Upper lobe of right lung (tissue), 1 donor: ENCODE measurements at regions not wholly inside any gene's neighbourhood (a gene's known extent, or its start where the extent isn't known, plus 50 kb on each side); places are given as distances from the start of the nearest gene placed in this dataset.
A peak's percentile ranks its signal among the peaks of the same experiment; 100 is the strongest.

Experiments
- ATAC-seq: fragments of 200-7000 bp; cut with Tn5 transposase; one replicate; pipeline ENCODE4 v1.9.1; 2020; ENCODE audit warnings: mild to moderate bottlenecking, moderate library complexity
- DNase-seq: peaks from one replicate; pipeline ENCODE4 v3.0.0-alpha.2; 2020
- H3K27ac ChIP-seq: fragments of 200-600 bp; one replicate; pipeline ENCODE4 v1.8.0; 2022
- H3K27me3 ChIP-seq: fragments of 200-600 bp; one replicate; pipeline ENCODE4 v1.8.0; 2022; ENCODE audit warnings: mild to moderate bottlenecking
- H3K36me3 ChIP-seq: fragments of 200-600 bp; one replicate; pipeline ENCODE4 v1.8.0; 2022
- H3K4me1 ChIP-seq: fragments of 200-600 bp; one replicate; pipeline ENCODE4 v1.8.0; 2022
- H3K4me3 ChIP-seq: fragments of 200-600 bp; one replicate; pipeline ENCODE4 v1.8.0; 2022; ENCODE audit warnings: mild to moderate bottlenecking
- H3K9me3 ChIP-seq: fragments of 200-600 bp; one replicate; pipeline ENCODE4 v1.8.0; 2022
- CTCF ChIP-seq: fragments of 200-600 bp; IDR thresholded peaks from one replicate; pipeline ENCODE4 v1.8.0; 2022; ENCODE audit warnings: antibody characterized with exemption
- intact Hi-C: fragments of 100-400 bp; cut with DNase I; formaldehyde crosslinking; loops from one replicate; pipeline ENCODE4 v1.11.0; 2022
- donor health status: DM: no; HTN: yes; CAD: no; lungs with severe emphysema.

GRCh38 chr6:8159966-8160365 is 57.6 kb upstream of the EEF1E1 start:
- ATAC-seq (no peak), DNase-seq (no peak)
- intact Hi-C loops = no loop called here
- H3K9me3 ChIP-seq = no peaks in the 10 kb centered on the region
- H3K36me3 ChIP-seq = no peaks in the 10 kb centered on the region
- H3K27me3 ChIP-seq = no peaks in the 10 kb centered on the region
- TF ChIP-seq CTCF = no peak
- no peak overlapping the region for H3K27ac ChIP-seq
- H3K4me3 ChIP-seq = peak overlapping the region; percentile 18
- H3K4me1 ChIP-seq = no peaks in the 10 kb centered on the region

GRCh38 chr6:8157839-8158238 is 55.5 kb upstream of the EEF1E1 start:
- ATAC-seq (peak; percentile 82), DNase-seq (no peak)
- no peaks in the 10 kb centered on the region for H3K4me1 ChIP-seq
- H3K27me3 ChIP-seq = no peaks in the 10 kb centered on the region
- H3K4me3 ChIP-seq = peak overlapping the region; percentile 18
- no peak overlapping the region for H3K27ac ChIP-seq
- H3K9me3 ChIP-seq = no peaks in the 10 kb centered on the region
- H3K36me3 ChIP-seq = no peaks in the 10 kb centered on the region
- intact Hi-C loops = no loop called here
- TF ChIP-seq CTCF = no peak

- Histone ChIP-seq H3K9me3 (no peaks in the 10 kb centered on the region), H3K27me3 (no peaks in the 10 kb centered on the region), H3K27ac (no peak overlapping the region), H3K36me3 (no peaks in the 10 kb centered on the region), H3K4me3 (no peak overlapping the region), H3K4me1 (no peaks in the 10 kb centered on the region)
- intact Hi-C loops = no loop called here
- no peak for DNase-seq
- TF ChIP-seq CTCF = no peak
- ATAC-seq = peak; percentile 39
Observed at GRCh38 chr6:8155259-8156012, 53.1 kb upstream of the EEF1E1 start.
